GM12874 (cell line): ENCODE measurements at regions not wholly inside any gene's neighbourhood (a gene's known extent, or its start where the extent isn't known, plus 50 kb on each side); places are given as distances from the start of the nearest gene placed in this dataset.

Source experiments
- CTCF ChIP-seq: IDR thresholded peaks from 2 replicates; pipeline ENCODE4 v1.5.1; 2011; ENCODE audit warnings: low read depth, mild to moderate bottlenecking, control low read depth, low read length, moderate library complexity; ENCODE audit not compliant: insufficient read depth

GRCh38 chr9:18190671-18191374 is 283.1 kb upstream of the ADAMTSL1 start:
- no peak for TF ChIP-seq CTCF

GRCh38 chr9:18194316-18194715 is 279.6 kb upstream of the ADAMTSL1 start:
- no peak for TF ChIP-seq CTCF

GRCh38 chr9:18195223-18195622 is 278.7 kb upstream of the ADAMTSL1 start:
- no peak for TF ChIP-seq CTCF

- no peak for TF ChIP-seq CTCF
Measured at GRCh38 chr9:18202924-18203323, 271.0 kb upstream of the ADAMTSL1 start.

- TF ChIP-seq CTCF = no peak
Measured at GRCh38 chr9:18207735-18208134, 266.2 kb upstream of the ADAMTSL1 start.

- TF ChIP-seq CTCF = no peak
Measured at GRCh38 chr9:18208166-18209059, 265.5 kb upstream of the ADAMTSL1 start.

GRCh38 chr9:18215626-18216025 is 258.3 kb upstream of the ADAMTSL1 start:
- TF ChIP-seq CTCF = no peak
